Fibroblast of pulmonary artery (primary cell): ENCODE measurements at regions not wholly inside any gene's neighbourhood (a gene's known extent, or its start where the extent isn't known, plus 50 kb on each side); places are given as distances from the start of the nearest gene placed in this dataset.

Experiments used
- DNase-seq: peaks from one replicate; pipeline ENCODE4 v3.0.0-alpha.2; 2010; ENCODE audit warnings: low read depth
- H3K4me3 ChIP-seq: replicated peaks from 2 replicates; pipeline ENCODE4 v1.5.1; 2011; ENCODE audit warnings: low read depth, mild to moderate bottlenecking, control low read depth, low read length, moderate library complexity
- TF ChIP-seq, protein P1 (sequence below): IDR thresholded peaks from 2 replicates; pipeline ENCODE4 v1.5.1; 2011; ENCODE audit warnings: mild to moderate bottlenecking, control low read depth, low read length, inconsistent platforms; ENCODE audit errors: missing control alignments

DNA sequence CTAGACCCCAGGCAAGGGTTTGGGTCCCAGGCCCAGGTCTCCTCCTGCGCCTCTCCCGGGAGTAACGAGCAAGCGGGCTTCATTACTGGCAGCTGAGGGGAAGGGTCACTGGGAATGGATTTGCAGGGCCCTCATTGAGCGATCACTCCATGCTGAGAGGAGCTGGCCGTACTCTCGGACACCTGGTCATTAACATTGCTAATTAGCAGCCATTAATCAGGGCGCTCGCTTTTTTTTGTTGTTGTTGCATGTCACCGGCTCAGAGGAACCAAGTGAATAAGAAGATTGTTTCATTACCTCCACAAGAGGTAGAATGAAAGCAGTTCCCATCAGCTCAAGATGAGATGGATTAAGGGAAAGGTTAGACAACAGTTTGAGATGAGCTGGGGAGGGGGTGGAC lies 293.0 kb upstream of the ATP11B start:
- TF ChIP-seq, protein P1, sequence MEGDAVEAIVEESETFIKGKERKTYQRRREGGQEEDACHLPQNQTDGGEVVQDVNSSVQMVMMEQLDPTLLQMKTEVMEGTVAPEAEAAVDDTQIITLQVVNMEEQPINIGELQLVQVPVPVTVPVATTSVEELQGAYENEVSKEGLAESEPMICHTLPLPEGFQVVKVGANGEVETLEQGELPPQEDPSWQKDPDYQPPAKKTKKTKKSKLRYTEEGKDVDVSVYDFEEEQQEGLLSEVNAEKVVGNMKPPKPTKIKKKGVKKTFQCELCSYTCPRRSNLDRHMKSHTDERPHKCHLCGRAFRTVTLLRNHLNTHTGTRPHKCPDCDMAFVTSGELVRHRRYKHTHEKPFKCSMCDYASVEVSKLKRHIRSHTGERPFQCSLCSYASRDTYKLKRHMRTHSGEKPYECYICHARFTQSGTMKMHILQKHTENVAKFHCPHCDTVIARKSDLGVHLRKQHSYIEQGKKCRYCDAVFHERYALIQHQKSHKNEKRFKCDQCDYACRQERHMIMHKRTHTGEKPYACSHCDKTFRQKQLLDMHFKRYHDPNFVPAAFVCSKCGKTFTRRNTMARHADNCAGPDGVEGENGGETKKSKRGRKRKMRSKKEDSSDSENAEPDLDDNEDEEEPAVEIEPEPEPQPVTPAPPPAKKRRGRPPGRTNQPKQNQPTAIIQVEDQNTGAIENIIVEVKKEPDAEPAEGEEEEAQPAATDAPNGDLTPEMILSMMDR, result no peak
- no peak for DNase-seq
- H3K4me3 ChIP-seq, result no peak overlapping the region

GRCh38 chr3:182501856-182502255 lies 291.4 kb upstream of the ATP11B start:
- H3K4me3 ChIP-seq, result no peak overlapping the region
- DNase-seq, result no peak
- TF ChIP-seq, protein P1, result no peak

GRCh38 chr3:182503401-182503800 lies 289.9 kb upstream of the ATP11B start:
- TF ChIP-seq, protein P1, result no peak
- no peak for DNase-seq
- H3K4me3 ChIP-seq, result no peak overlapping the region

- no peak overlapping the region for H3K4me3 ChIP-seq
- TF ChIP-seq, protein P1, result no peak
- no peak for DNase-seq
Measured at GRCh38 chr3:182508919-182509711, 284.2 kb upstream of the ATP11B start.

DNA sequence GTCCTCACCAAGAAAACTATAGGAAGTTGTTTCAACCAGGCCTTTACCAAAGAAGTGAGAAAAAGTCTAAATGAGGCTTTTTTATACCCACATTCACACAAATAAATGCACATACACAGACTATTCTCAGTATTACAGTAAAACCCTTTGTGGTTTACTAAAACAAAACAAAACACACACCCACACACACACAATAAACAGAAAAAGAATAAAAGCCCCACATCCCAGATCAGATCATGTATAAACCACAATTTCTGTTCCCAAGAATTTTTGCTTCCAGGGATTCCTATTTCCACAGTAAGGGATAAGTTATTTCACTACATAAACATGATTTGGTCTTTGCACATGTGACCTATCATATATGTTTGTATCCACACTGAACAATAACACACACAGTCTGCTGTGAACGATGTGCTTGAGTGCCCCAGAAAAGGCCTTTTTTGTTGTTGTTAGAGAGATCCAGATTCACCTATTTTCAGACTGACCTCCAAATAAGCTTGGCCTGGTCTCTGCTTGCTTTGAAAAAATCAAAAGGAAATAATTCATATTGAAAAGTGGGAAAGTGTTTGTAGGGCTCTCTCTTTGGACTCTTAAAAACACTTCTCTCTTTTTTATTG lies 283.4 kb upstream of the ATP11B start:
- H3K4me3 ChIP-seq, result no peak overlapping the region
- DNase-seq, result no peak
- TF ChIP-seq, protein P1, result no peak

DNA sequence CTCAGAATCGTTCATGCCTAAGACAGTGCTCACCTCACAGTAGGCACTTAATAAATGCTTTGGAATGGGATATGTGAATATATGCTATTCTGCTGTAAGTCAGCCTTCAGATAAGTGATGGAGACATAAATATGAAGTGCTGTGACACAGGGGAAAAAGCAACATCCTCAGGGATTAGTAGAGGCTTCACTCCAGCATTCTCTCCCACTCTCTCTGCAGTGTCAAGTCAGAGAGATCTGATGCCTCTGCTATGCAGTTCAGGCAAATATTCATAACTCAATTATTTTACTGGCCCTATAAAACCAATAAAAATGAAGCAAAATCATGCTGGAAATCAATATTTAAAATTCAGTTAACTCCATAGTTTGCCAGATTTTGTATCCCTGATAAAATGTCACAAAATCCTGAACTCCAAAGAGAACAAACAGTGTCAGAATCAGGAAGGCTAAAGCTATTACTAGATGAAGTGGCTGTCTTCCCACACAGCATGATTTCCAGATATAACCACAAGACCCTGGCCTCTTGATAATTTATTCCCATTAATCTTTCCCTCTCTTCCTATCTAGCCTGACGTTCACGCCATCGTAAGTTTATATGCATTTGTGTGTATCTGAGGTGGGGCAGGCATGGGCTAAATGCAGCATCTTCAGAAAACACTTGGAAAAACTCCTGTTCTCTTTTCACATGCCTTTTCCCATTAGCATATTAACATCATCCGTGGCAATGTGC lies 278.9 kb upstream of the ATP11B start:
- no peak overlapping the region for H3K4me3 ChIP-seq
- DNase-seq, result no peak
- TF ChIP-seq, protein P1, result no peak
